Neuronal stem cell (in vitro differentiated cells): ENCODE measurements at regions not wholly inside any gene's neighbourhood (a gene's known extent, or its start where the extent isn't known, plus 50 kb on each side); places are given as distances from the start of the nearest gene placed in this dataset.
"Not testable (repeated sequence)": the region's sequence is repeated elsewhere in the genome, so short reads cannot be mapped to it uniquely, and the experiment has no call there.

Experiments used
- DNase-seq: peaks from one replicate; pipeline ENCODE4 v3.0.0-alpha.2; 2013; ENCODE audit warnings: low spot score
- H2AFZ ChIP-seq: one replicate; pipeline ENCODE4 v1.6.1; 2013; ENCODE audit warnings: mild to moderate bottlenecking, low read length, inconsistent platforms
- H2AK5ac ChIP-seq: 2 replicates; pipeline ENCODE4 v1.6.1; 2013; ENCODE audit warnings: low read depth, mild to moderate bottlenecking, inconsistent platforms, low read length, moderate library complexity, mixed read lengths
- H2BK120ac ChIP-seq: 2 replicates; pipeline ENCODE4 v1.6.1; 2013; ENCODE audit warnings: low read depth, mild to moderate bottlenecking, inconsistent platforms, low read length, moderate library complexity, mixed read lengths
- H2BK12ac ChIP-seq: one replicate; pipeline ENCODE4 v1.6.1; 2013; ENCODE audit warnings: low read length, inconsistent platforms
- H2BK15ac ChIP-seq: 2 replicates; pipeline ENCODE4 v1.6.1; 2013; ENCODE audit warnings: mild to moderate bottlenecking, low read length, inconsistent platforms, mixed read lengths
- H2BK5ac ChIP-seq: one replicate; pipeline ENCODE4 v1.6.1; 2013; ENCODE audit warnings: inconsistent platforms, mild to moderate bottlenecking, low read length, moderate library complexity
- H3K14ac ChIP-seq: one replicate; pipeline ENCODE4 v1.6.1; 2013; ENCODE audit warnings: low read length, inconsistent platforms
- H3K18ac ChIP-seq: 2 replicates; pipeline ENCODE4 v1.6.1; 2013; ENCODE audit warnings: low read length, inconsistent platforms
- H3K23ac ChIP-seq: 2 replicates; pipeline ENCODE4 v1.6.1; 2013; ENCODE audit warnings: low read depth, mild to moderate bottlenecking, mixed read lengths, low read length, inconsistent platforms; ENCODE audit not compliant: poor library complexity
- H3K27ac ChIP-seq: replicated peaks from 3 replicates; pipeline ENCODE4 v1.5.1; 2013; ENCODE audit warnings: low read length, inconsistent platforms
- H3K27me3 ChIP-seq, 3 experiments: 2 replicates each; pipeline ENCODE4 v1.6.1; 2013; ENCODE audit warnings: low read length in 3 of 3, mild to moderate bottlenecking in 2 of 3, inconsistent platforms in 1 of 3, low read depth in 1 of 3, mixed read lengths in 1 of 3, moderate library complexity in 1 of 3; ENCODE audit not compliant: control insufficient read depth in 3 of 3, insufficient read depth in 3 of 3
- H3K36me3 ChIP-seq, 2 donors: replicated peaks in 1 of 2; 2 replicates each; pipeline ENCODE4 v1.6.1; 2013; ENCODE audit warnings: low read length in 2 of 2; ENCODE audit not compliant: control insufficient read depth in 2 of 2, insufficient read depth in 2 of 2
- H3K4ac ChIP-seq: 2 replicates; pipeline ENCODE4 v1.6.1; 2013; ENCODE audit warnings: inconsistent platforms, mild to moderate bottlenecking, low read length, moderate library complexity
- H3K4me1 ChIP-seq, 2 donors: 1 replicate in 1 of 2; 2 replicates in 1 of 2; pipeline ENCODE4 v1.6.1; 2013; ENCODE audit warnings: low read length in 2 of 2, low read depth in 1 of 2; ENCODE audit not compliant: control insufficient read depth in 2 of 2, insufficient read depth in 1 of 2
- H3K4me2 ChIP-seq: one replicate; pipeline ENCODE4 v1.6.1; 2013; ENCODE audit warnings: mild to moderate bottlenecking, low read length, inconsistent platforms; ENCODE audit not compliant: insufficient read depth, poor library complexity, severe bottlenecking
- H3K4me3 ChIP-seq, 2 donors: 2 replicates each; pipeline ENCODE4 v1.5.1; 2013; ENCODE audit warnings: low read length in 2 of 2, mild to moderate bottlenecking in 2 of 2, inconsistent platforms in 1 of 2, moderate library complexity in 1 of 2
- H3K79me1 ChIP-seq: one replicate; pipeline ENCODE4 v1.6.1; 2013; ENCODE audit warnings: low read depth, mild to moderate bottlenecking, inconsistent platforms, low read length, moderate library complexity
- H3K9ac ChIP-seq: one replicate; pipeline ENCODE4 v1.6.1; 2013; ENCODE audit warnings: mild to moderate bottlenecking, low read depth, low read length, inconsistent platforms; ENCODE audit not compliant: poor library complexity
- H3K9me3 ChIP-seq, 2 donors: replicated peaks in 1 of 2; 2 replicates each; pipeline versions ENCODE3 to v1.6.1; 2013; ENCODE audit warnings: low read length in 2 of 2, mild to moderate bottlenecking in 2 of 2, inconsistent platforms in 1 of 2, low read depth in 1 of 2, mixed read lengths in 1 of 2, moderate library complexity in 1 of 2; ENCODE audit not compliant: control insufficient read depth in 2 of 2, insufficient read depth in 1 of 2
- H4K8ac ChIP-seq: one replicate; pipeline ENCODE4 v1.6.1; 2013; ENCODE audit warnings: low read depth, mild to moderate bottlenecking, inconsistent platforms, low read length, moderate library complexity
- H4K91ac ChIP-seq: one replicate; pipeline ENCODE4 v1.6.1; 2013; ENCODE audit warnings: low read length, low read depth, mild to moderate bottlenecking, inconsistent platforms; ENCODE audit not compliant: poor library complexity
- whole genome bisulfite sequencing, 2 donors: extraction: QIAGEN DNeasy Blood & Tissue Kit; methylation state at CpG; one replicate each; pipeline ENCODE4 v1.1.7; 2013; ENCODE audit warnings: missing lambda C conversion rate in 2 of 2, mixed read lengths in 1 of 2; ENCODE audit not compliant: insufficient read length in 2 of 2, insufficient replicate concordance in 1 of 2; ENCODE audit errors: extremely low coverage in 2 of 2; 5-methylcytosine and 5-hydroxymethylcytosine counted together

- no peak overlapping the region for H3K18ac ChIP-seq
- no peak overlapping the region for H3K4ac ChIP-seq
- no peak overlapping the region for H2BK120ac ChIP-seq
- no peaks in the 10 kb centered on the region for H3K4me1 ChIP-seq
- H4K8ac ChIP-seq, result no peak overlapping the region
- no peak overlapping the region for H2AFZ ChIP-seq
- H3K27ac ChIP-seq, result no peak overlapping the region
- no peak overlapping the region for H3K14ac ChIP-seq
- no peaks in the 10 kb centered on the region for H3K27me3 ChIP-seq
- H2AK5ac ChIP-seq, result no peak overlapping the region
- no peak overlapping the region for H3K4me2 ChIP-seq
- H4K91ac ChIP-seq, result no peak overlapping the region
- H2BK5ac ChIP-seq, result no peak overlapping the region
- no peak overlapping the region for H3K23ac ChIP-seq
- H3K9ac ChIP-seq, result no peak overlapping the region
- H3K9me3 ChIP-seq, result no peaks in the 10 kb centered on the region
- H3K79me1 ChIP-seq, result no peaks in the 10 kb centered on the region
- no peaks in the 10 kb centered on the region for H3K36me3 ChIP-seq
- DNase-seq, result no peak
- H2BK15ac ChIP-seq, result no peak overlapping the region
- H2BK12ac ChIP-seq, result no peak overlapping the region
- H3K4me3 ChIP-seq, result no peak overlapping the region
Measured at GRCh38 chr2:193837111-193837738, 1642.5 kb upstream of the TMEFF2 start.

GRCh38 chr2:193836424-193837006 lies 1641.8 kb upstream of the TMEFF2 start:
- not testable (repeated sequence) for H3K9me3 ChIP-seq, H3K4me1 ChIP-seq, H2BK15ac ChIP-seq, H2BK120ac ChIP-seq, H3K27me3 ChIP-seq, H3K9ac ChIP-seq, H3K36me3 ChIP-seq, H4K91ac ChIP-seq, DNase-seq, H3K23ac ChIP-seq, H3K4me2 ChIP-seq, H3K18ac ChIP-seq, H3K4ac ChIP-seq, H3K27ac ChIP-seq, H2AK5ac ChIP-seq, H3K14ac ChIP-seq, H3K79me1 ChIP-seq, H2BK5ac ChIP-seq, H4K8ac ChIP-seq, H2BK12ac ChIP-seq
- peak overlapping the region in 1 of 2 donors; percentile 6 for H3K4me3 ChIP-seq
- WGBS, 2 donors, result no CpG with 5 or more reads among the region's 15 CpGs
- peak overlapping the region; percentile 35 for H2AFZ ChIP-seq

- not testable (repeated sequence) for H3K36me3 ChIP-seq, H3K18ac ChIP-seq, H3K4ac ChIP-seq, H3K27me3 ChIP-seq, H2BK5ac ChIP-seq, H2BK15ac ChIP-seq, H4K8ac ChIP-seq, H3K27ac ChIP-seq, H3K4me3 ChIP-seq, H2BK12ac ChIP-seq, H4K91ac ChIP-seq, DNase-seq, H3K4me1 ChIP-seq, H3K4me2 ChIP-seq, H3K9ac ChIP-seq, H2AK5ac ChIP-seq, H3K79me1 ChIP-seq, H2BK120ac ChIP-seq, H2AFZ ChIP-seq, H3K14ac ChIP-seq, H3K23ac ChIP-seq, H3K9me3 ChIP-seq
- no CpG with 5 or more reads among the region's 2 CpGs for WGBS, 2 donors
Measured at GRCh38 chr2:193833895-193834294, 1639.2 kb upstream of the TMEFF2 start.

- H2BK12ac ChIP-seq, result no peak overlapping the region
- no peak overlapping the region for H3K14ac ChIP-seq
- no peak overlapping the region for H3K27ac ChIP-seq
- no peak for DNase-seq
- H4K91ac ChIP-seq, result no peak overlapping the region
- no peak overlapping the region for H2BK5ac ChIP-seq
- no peak overlapping the region for H3K23ac ChIP-seq
- no peak overlapping the region for H2AK5ac ChIP-seq
- peaks cover 0 to 2% of the 10 kb centered on the region in 2 donors for H3K9me3 ChIP-seq
- H2AFZ ChIP-seq, result no peak overlapping the region
- H3K4me3 ChIP-seq, result no peak overlapping the region
- no peak overlapping the region for H4K8ac ChIP-seq
- no peak overlapping the region for H3K4ac ChIP-seq
- H2BK120ac ChIP-seq, result no peak overlapping the region
- no peak overlapping the region for H3K18ac ChIP-seq
- H3K79me1 ChIP-seq, result no peaks in the 10 kb centered on the region
- H3K27me3 ChIP-seq, result no peaks in the 10 kb centered on the region
- no peaks in the 10 kb centered on the region for H3K36me3 ChIP-seq
- H3K4me1 ChIP-seq, result no peaks in the 10 kb centered on the region
- H3K4me2 ChIP-seq, result no peak overlapping the region
- no peak overlapping the region for H2BK15ac ChIP-seq
- no CpG with 5 or more reads among the region's 1 CpG for WGBS, 2 donors
- no peak overlapping the region for H3K9ac ChIP-seq
Measured at GRCh38 chr2:193824474-193824873, 1629.7 kb upstream of the TMEFF2 start.
